GM12891 (cell line): ENCODE measurements at regions not wholly inside any gene's neighbourhood (a gene's known extent, or its start where the extent isn't known, plus 50 kb on each side); places are given as distances from the start of the nearest gene placed in this dataset.

ENCODE experiments used
- DNase-seq: peaks from one replicate; pipeline ENCODE4 v3.0.0; 2011; ENCODE audit warnings: low spot score; ENCODE audit not compliant: insufficient read length
- FAIRE-seq: peaks from 2 replicates; lab custom pipeline; 2011; peaks lifted over from hg19 to GRCh38; lab: Jason Lieb, UNC
- PAX5 ChIP-seq: IDR thresholded peaks from 2 replicates; pipeline ENCODE4 v1.6.1; 2011; ENCODE audit warnings: low read length, moderate library complexity, mild to moderate bottlenecking; ENCODE audit not compliant: insufficient read depth, severe bottlenecking
- POLR2A ChIP-seq: IDR thresholded peaks from 2 replicates; pipeline ENCODE4 v1.6.1; 2011; ENCODE audit warnings: low read depth, low read length, control low read depth
- POLR2AphosphoS5 ChIP-seq: IDR thresholded peaks from 2 replicates; pipeline ENCODE4 v1.6.1; 2011; ENCODE audit warnings: low read depth, low read length, control low read depth
- POU2F2 ChIP-seq: IDR thresholded peaks from 2 replicates; pipeline ENCODE4 v1.6.1; 2011; ENCODE audit warnings: low read depth, mild to moderate bottlenecking, control low read depth, low read length, moderate library complexity
- SPI1 ChIP-seq: IDR thresholded peaks from 2 replicates; pipeline ENCODE4 v1.6.1; 2011; ENCODE audit warnings: low read depth, low read length, control low read depth
- TAF1 ChIP-seq: IDR thresholded peaks from 2 replicates; pipeline ENCODE4 v1.6.1; 2011; ENCODE audit warnings: low read depth, low read length, control low read depth

GRCh38 chr9:78605041-78606000, 308.4 kb downstream of the PSAT1 start:
- TF ChIP-seq POU2F2 (no peak), POLR2A (no peak)
- DNase-seq: no peak
- FAIRE-seq: no peak

GRCh38 chr9:78606001-78606379, 309.1 kb downstream of the PSAT1 start:
- DNase-seq (no peak), FAIRE-seq (no peak)
- TF ChIP-seq POLR2A: no peak
- no peak for TF ChIP-seq POU2F2
- TF ChIP-seq TAF1: no peak
- TF ChIP-seq POLR2AphosphoS5: no peak
- TF ChIP-seq SPI1: no peak
- TF ChIP-seq PAX5: no peak

GRCh38 chr9:78607853-78608252, 310.9 kb downstream of the PSAT1 start:
- DNase-seq (no peak), FAIRE-seq (no peak)
- TF ChIP-seq SPI1: no peak
- TF ChIP-seq PAX5: no peak
- no peak for TF ChIP-seq TAF1
- TF ChIP-seq POU2F2: no peak
- TF ChIP-seq POLR2AphosphoS5: no peak
- TF ChIP-seq POLR2A: no peak

GRCh38 chr9:78609450-78609849, 312.5 kb downstream of the PSAT1 start:
- TF ChIP-seq SPI1 (no peak), POU2F2 (no peak), PAX5 (no peak), POLR2A (no peak), TAF1 (no peak), POLR2AphosphoS5 (no peak)
- FAIRE-seq: no peak
- DNase-seq: no peak

- DNase-seq: no peak
- no peak for TF ChIP-seq TAF1
- TF ChIP-seq SPI1: no peak
- TF ChIP-seq POU2F2: no peak
- no peak for TF ChIP-seq POLR2AphosphoS5
- FAIRE-seq: no peak
These were observed 315.2 kb downstream of the PSAT1 start for GRCh38 chr9:78612091-78612490.

- no peak for DNase-seq
- FAIRE-seq: no peak
- TF ChIP-seq SPI1 (no peak), TAF1 (no peak), POLR2A (no peak), POU2F2 (no peak), PAX5 (no peak), POLR2AphosphoS5 (no peak)
These were observed 316.1 kb downstream of the PSAT1 start for GRCh38 chr9:78613006-78613405.

- TF ChIP-seq POLR2AphosphoS5 (no peak), POU2F2 (no peak), TAF1 (no peak), SPI1 (no peak), PAX5 (no peak), POLR2A (no peak)
- FAIRE-seq: no peak
- DNase-seq: no peak
These were observed 318.0 kb downstream of the PSAT1 start for GRCh38 chr9:78614892-78615291.

GRCh38 chr9:78615372-78615771, 318.4 kb downstream of the PSAT1 start:
- no peak for DNase-seq
- TF ChIP-seq SPI1 (no peak), TAF1 (no peak), POLR2AphosphoS5 (no peak), POLR2A (no peak), POU2F2 (no peak), PAX5 (no peak)
- FAIRE-seq: no peak

- TF ChIP-seq POLR2A: no peak
- no peak for TF ChIP-seq POU2F2
- no peak for TF ChIP-seq POLR2AphosphoS5
- no peak for TF ChIP-seq PAX5
- TF ChIP-seq TAF1: no peak
- TF ChIP-seq SPI1: no peak
- FAIRE-seq: no peak
- no peak for DNase-seq
These were observed 321.8 kb downstream of the PSAT1 start for GRCh38 chr9:78618735-78619134.

- TF ChIP-seq POU2F2 (no peak), SPI1 (no peak), TAF1 (no peak), POLR2A (no peak), POLR2AphosphoS5 (no peak)
- FAIRE-seq: no peak
- DNase-seq: no peak
These were observed 323.4 kb downstream of the PSAT1 start for GRCh38 chr9:78620303-78620702.
